ENCODE measurements at regions not wholly inside any gene's neighbourhood (a gene's known extent, or its start where the extent isn't known, plus 50 kb on each side); places are given as distances from the start of the nearest gene placed in this dataset.

- intact Hi-C loops (cut with DNase I) = no loop called here
- no peak for DNase-seq (ENCODE audit: low spot score)
Observed at GRCh38 chr21:28358170-28358569, 634.5 kb downstream of the LTN1 start.

GRCh38 chr21:28357743-28358142 lies 634.9 kb downstream of the LTN1 start:
- DNase-seq (ENCODE audit: low spot score) = no peak
- intact Hi-C loops (cut with DNase I) = no loop called here

- intact Hi-C loops (cut with DNase I) = no loop called here
- no peak for DNase-seq (ENCODE audit: low spot score)
Observed at GRCh38 chr21:28356422-28356821, 636.3 kb downstream of the LTN1 start.

- DNase-seq (ENCODE audit: low spot score) = no peak
- intact Hi-C loops (cut with DNase I) = no loop called here
Observed at GRCh38 chr21:28345934-28346333, 646.7 kb downstream of the LTN1 start.

- intact Hi-C loops (cut with DNase I) = no loop called here
- no peak for DNase-seq (ENCODE audit: low spot score)
Observed at GRCh38 chr21:28344985-28345384, 647.7 kb downstream of the LTN1 start.

GRCh38 chr21:28342212-28342810 lies 650.4 kb downstream of the LTN1 start:
- intact Hi-C loops (cut with DNase I) = no loop called here
- no peak for DNase-seq (ENCODE audit: low spot score)

- intact Hi-C loops (cut with DNase I) = loop anchor here (2.0 to 10.0 kb wide), 6 partner anchors 125 to 775 kb away; no protein-coding TSS in a partner anchor
- DNase-seq (ENCODE audit: low spot score) = no peak
Observed at GRCh38 chr21:28339403-28339802, 653.3 kb downstream of the LTN1 start.

- intact Hi-C loops (cut with DNase I) = loop anchor here (2.0 to 10.0 kb wide), 6 partner anchors 124 to 774 kb away; no protein-coding TSS in a partner anchor
- no peak for DNase-seq (ENCODE audit: low spot score)
Observed at GRCh38 chr21:28338701-28339305, 653.9 kb downstream of the LTN1 start.

GRCh38 chr21:28337315-28337714 lies 655.4 kb downstream of the LTN1 start:
- intact Hi-C loops (cut with DNase I) = loop anchor here (2.0 to 10.0 kb wide), 6 partner anchors 123 to 1487 kb away; no protein-coding TSS in a partner anchor
- no peak for DNase-seq (ENCODE audit: low spot score)

GRCh38 chr21:28336314-28336713 lies 656.4 kb downstream of the LTN1 start:
- intact Hi-C loops (cut with DNase I) = loop anchor here (2.0 to 10.0 kb wide), 6 partner anchors 122 to 1486 kb away; no protein-coding TSS in a partner anchor
- DNase-seq (ENCODE audit: low spot score) = no peak

- no peak for DNase-seq (ENCODE audit: low spot score)
- intact Hi-C loops (cut with DNase I) = loop anchor here (5.0 to 10.0 kb wide), 5 partner anchors 120 to 770 kb away; no protein-coding TSS in a partner anchor
Observed at GRCh38 chr21:28334407-28334806, 658.3 kb downstream of the LTN1 start.

GRCh38 chr21:28333578-28334075 lies 659.0 kb downstream of the LTN1 start:
- intact Hi-C loops (cut with DNase I) = loop anchor here (5.0 to 10.0 kb wide), 5 partner anchors 119 to 769 kb away; no protein-coding TSS in a partner anchor
- no peak for DNase-seq (ENCODE audit: low spot score)

GRCh38 chr21:28332796-28333195 lies 659.9 kb downstream of the LTN1 start:
- no peak for DNase-seq (ENCODE audit: low spot score)
- intact Hi-C loops (cut with DNase I) = loop anchor here (5.0 to 10.0 kb wide), 5 partner anchors 118 to 768 kb away; no protein-coding TSS in a partner anchor

- intact Hi-C loops (cut with DNase I) = no loop called here
- DNase-seq (ENCODE audit: low spot score) = no peak
Observed at GRCh38 chr21:28325618-28326017, 667.1 kb downstream of the LTN1 start.

GRCh38 chr21:28324690-28325089 lies 668.0 kb downstream of the LTN1 start:
- DNase-seq (ENCODE audit: low spot score) = no peak
- intact Hi-C loops (cut with DNase I) = no loop called here

- intact Hi-C loops (cut with DNase I) = no loop called here
- DNase-seq (ENCODE audit: low spot score) = no peak
Observed at GRCh38 chr21:28317177-28317950, 675.3 kb downstream of the LTN1 start.

GRCh38 chr21:28311411-28312190 lies 681.1 kb downstream of the LTN1 start:
- DNase-seq (ENCODE audit: low spot score) = no peak

GRCh38 chr21:28310711-28311110 lies 682.0 kb downstream of the LTN1 start:
- no peak for DNase-seq (ENCODE audit: low spot score)
- intact Hi-C loops (cut with DNase I) = no loop called here

More at GRCh38 chr21:28311411-28312190, 681.1 kb downstream of the LTN1 start:
- intact Hi-C loops (cut with DNase I) = no loop called here

- intact Hi-C loops (cut with DNase I) = no loop called here
- DNase-seq (ENCODE audit: low spot score) = no peak
Observed at GRCh38 chr21:28310171-28310685, 682.4 kb downstream of the LTN1 start.

All from cardiac septum (tissue), 1 donor.